Stomach (tissue), 8 donors: ENCODE measurements at regions not wholly inside any gene's neighbourhood (a gene's known extent, or its start where the extent isn't known, plus 50 kb on each side); places are given as distances from the start of the nearest gene placed in this dataset.
"Not testable (repeated sequence)": the region's sequence is repeated elsewhere in the genome, so short reads cannot be mapped to it uniquely, and the experiment has no call there.

Source experiments
- DNase-seq, 2 donors: peaks; one replicate each; pipeline versions ENCODE4 v3.0.0 to v3.0.0-alpha.2; 2013 to 2019
- H3K27ac ChIP-seq, 5 donors: fragments of 200-600 bp in 4 of 5; sonication (generic) in 4 of 5; one replicate each; pipeline ENCODE4 v1.5.1; 2013 to 2019; ENCODE audit warnings: mild to moderate bottlenecking in 1 of 5, moderate library complexity in 1 of 5
- H3K27me3 ChIP-seq, 3 donors: fragments of 200-600 bp; sonication (generic); one replicate each; pipeline ENCODE4 v1.5.1; 2017 to 2019; ENCODE audit warnings: mixed run types in 1 of 3
- H3K36me3 ChIP-seq, 4 donors: fragments of 200-600 bp; sonication (generic); 1 replicate in 3 of 4; 2 replicates in 1 of 4; pipeline ENCODE4 v1.5.1; 2016 to 2019
- H3K4me1 ChIP-seq, 4 donors: fragments of 200-600 bp; sonication (generic); one replicate each; pipeline ENCODE4 v1.5.1; 2016 to 2019
- H3K4me3 ChIP-seq, 4 donors: fragments of 200-600 bp; sonication (generic) in 3 of 4; one replicate each; pipeline ENCODE4 v1.5.1; 2016 to 2019; ENCODE audit warnings: mild to moderate bottlenecking in 1 of 4
- H3K9me3 ChIP-seq, 4 donors: fragments of 200-600 bp; sonication (generic); one replicate each; pipeline ENCODE4 v1.5.1; 2016 to 2019
- CTCF ChIP-seq, 7 experiments: fragments of 450-650 bp in 4 of 7; fragments of 200-600 bp in 3 of 7; sonication (generic) in 3 of 7; IDR thresholded peaks; one replicate each; pipeline ENCODE4 v1.5.1; 2016 to 2019; ENCODE audit warnings: antibody characterized with exemption in 7 of 7, control low read depth in 2 of 7, mild to moderate bottlenecking in 1 of 7
- EP300 ChIP-seq: sonication (generic); formaldehyde crosslinking; IDR thresholded peaks from one replicate; pipeline ENCODE4 v1.6.1; 2017; ENCODE audit warnings: antibody characterized with exemption
- POLR2A ChIP-seq, 4 donors: fragments of 450-650 bp; IDR thresholded peaks; one replicate each; pipeline ENCODE4 v1.6.1; 2016; ENCODE audit warnings: antibody characterized with exemption in 4 of 4, control low read depth in 2 of 4, mild to moderate bottlenecking in 1 of 4, moderate library complexity in 1 of 4
- POLR2AphosphoS5 ChIP-seq, 3 donors: sonication (generic); formaldehyde crosslinking; IDR thresholded peaks; one replicate each; pipeline ENCODE4 v1.6.1; 2016; ENCODE audit warnings: antibody characterized with exemption in 3 of 3
- WGBS, 5 donors: extraction: QIAGEN DNeasy Blood & Tissue Kit in 3 of 5; methylation state at CpG; one replicate each; pipeline versions ENCODE4 v1.1.5 to v1.1.7; 2013 to 2018; 5-methylcytosine and 5-hydroxymethylcytosine counted together
- intact Hi-C: fragments of 100-400 bp; cut with DNase I; formaldehyde crosslinking; loops from one replicate; pipeline ENCODE4 v1.15.1; 2023; ENCODE audit warnings: low total_unique reads
- donor health status: healthy with polysubstance abuse.
- donor health status: Bipolar disorder and iron deficiency.
- donor health status: healthy.

- H3K4me1 ChIP-seq, result peaks cover 0 to 9% (median 6%) of the 10 kb centered on the region in 4 donors
- WGBS, 5 donors, result 2 to 5% (median 3%) methylated on average over 37 to 52 of the region's 52 CpGs
- no peaks in the 10 kb centered on the region for H3K36me3 ChIP-seq
- DNase-seq, result peak in 1 of 2 donors; percentile 5
- H3K27ac ChIP-seq, result no peak overlapping the region
- peaks cover 0 to 18% (median 17%) of the 10 kb centered on the region in 3 donors for H3K27me3 ChIP-seq
- no peaks in the 10 kb centered on the region for H3K9me3 ChIP-seq
- H3K4me3 ChIP-seq, result peak overlapping the region; percentile 45 to 50 (median 48)
- TF ChIP-seq POLR2AphosphoS5 (IDR thresholded peaks at IDR 0.05), result no peak
- TF ChIP-seq POLR2A (IDR thresholded peaks at IDR 0.05), result no peak
- no peak for TF ChIP-seq EP300
- no peak for TF ChIP-seq CTCF (IDR thresholded peaks at IDR 0.05)
- intact Hi-C loops, result no loop called here
These were observed 137.0 kb upstream of the TP53TG3D start for GRCh38 chr16:32116080-32116479.

- H3K27me3 ChIP-seq, result peaks cover 0 to 18% (median 17%) of the 10 kb centered on the region in 3 donors
- intact Hi-C loops, H3K36me3 ChIP-seq, H3K4me1 ChIP-seq, DNase-seq, H3K27ac ChIP-seq, H3K9me3 ChIP-seq: not testable (repeated sequence)
- 30 to 58% (median 35%) methylated on average over 15 to 22 of the region's 29 CpGs for WGBS, 5 donors
- H3K4me3 ChIP-seq, result peak overlapping the region; percentile 45 to 50 (median 48)
These were observed 136.6 kb upstream of the TP53TG3D start for GRCh38 chr16:32116533-32116932.

GRCh38 chr16:32120372-32120771 is 132.7 kb upstream of the TP53TG3D start:
- intact Hi-C loops, H3K9me3 ChIP-seq, H3K27ac ChIP-seq, DNase-seq, H3K4me3 ChIP-seq, H3K36me3 ChIP-seq, H3K4me1 ChIP-seq: not testable (repeated sequence)
- WGBS, 5 donors, result 45 to 66% (median 59%) methylated on average over 1 of the region's 1 CpG
- peaks cover 0 to 17% (median 16%) of the 10 kb centered on the region in 3 donors for H3K27me3 ChIP-seq

GRCh38 chr16:32120779-32121178 is 132.3 kb upstream of the TP53TG3D start:
- intact Hi-C loops, H3K36me3 ChIP-seq: not testable (repeated sequence)
- WGBS, 5 donors, result 71 to 89% (median 78%) methylated on average over 3 of the region's 3 CpGs

GRCh38 chr16:32121273-32121900 is 131.7 kb upstream of the TP53TG3D start:
- H3K36me3 ChIP-seq, H3K27ac ChIP-seq, H3K4me1 ChIP-seq, DNase-seq, intact Hi-C loops, H3K27me3 ChIP-seq, H3K4me3 ChIP-seq, H3K9me3 ChIP-seq: not testable (repeated sequence)
- WGBS, 5 donors, result 71 to 82% (median 72%) methylated on average over 2 of the region's 2 CpGs

More at GRCh38 chr16:32120779-32121178, 132.3 kb upstream of the TP53TG3D start:
- not testable (repeated sequence) for H3K4me1 ChIP-seq, H3K4me3 ChIP-seq, H3K27ac ChIP-seq, DNase-seq, H3K9me3 ChIP-seq
- peaks cover 0 to 13% (median 12%) of the 10 kb centered on the region in 3 donors for H3K27me3 ChIP-seq

GRCh38 chr16:32152434-32152833 is 100.7 kb upstream of the TP53TG3D start:
- H3K9me3 ChIP-seq, result not testable (repeated sequence)

GRCh38 chr16:32187918-32188669 is 65.0 kb upstream of the TP53TG3D start:
- H3K27ac ChIP-seq, H3K4me3 ChIP-seq, DNase-seq, intact Hi-C loops, H3K27me3 ChIP-seq, H3K9me3 ChIP-seq, H3K4me1 ChIP-seq, H3K36me3 ChIP-seq: not testable (repeated sequence)
- WGBS, 5 donors, result 24% methylated on average over 7 of the region's 61 CpGs; no CpG with 5 or more reads in 4 of the 5 donors

More at GRCh38 chr16:32152434-32152833, 100.7 kb upstream of the TP53TG3D start:
- intact Hi-C loops, DNase-seq, H3K4me3 ChIP-seq, H3K27ac ChIP-seq, H3K27me3 ChIP-seq, H3K4me1 ChIP-seq, H3K36me3 ChIP-seq: not testable (repeated sequence)
- 92 to 100% methylated on average over 2 of the region's 8 CpGs; no CpG with 5 or more reads in 3 of the 5 donors for WGBS, 5 donors

GRCh38 chr16:32202585-32202984 is 50.5 kb upstream of the TP53TG3D start:
- intact Hi-C loops, H3K9me3 ChIP-seq, H3K27ac ChIP-seq, DNase-seq, H3K4me1 ChIP-seq, H3K36me3 ChIP-seq, H3K4me3 ChIP-seq, H3K27me3 ChIP-seq: not testable (repeated sequence)
- WGBS, 5 donors, result 36 to 54% (median 38%) methylated on average over 16 to 25 of the region's 36 CpGs; no CpG with 5 or more reads in 1 of the 5 donors
